ENCODE measurements at regions not wholly inside any gene's neighbourhood (a gene's known extent, or its start where the extent isn't known, plus 50 kb on each side); places are given as distances from the start of the nearest gene placed in this dataset.

DNA sequence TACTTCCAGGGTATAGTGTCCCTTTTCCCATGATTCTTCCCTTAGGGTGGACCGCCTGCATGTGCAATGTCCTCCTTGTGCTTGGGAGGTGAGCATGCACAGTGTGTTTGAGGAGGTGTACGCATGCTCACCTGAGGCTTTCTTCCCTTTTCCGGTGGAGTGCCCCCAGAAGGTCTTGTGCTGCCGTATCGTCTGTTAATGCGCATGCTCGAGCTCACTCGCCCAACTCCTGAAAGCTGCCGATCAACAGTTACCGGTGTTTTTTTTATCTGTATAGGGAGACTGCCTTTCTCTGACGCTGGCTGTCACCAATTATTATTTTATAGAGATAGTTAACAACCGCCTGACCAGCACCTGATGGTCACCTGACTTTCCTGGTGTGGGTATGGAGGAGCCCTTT is 458.8 kb upstream of the MEX3C start:
- TF ChIP-seq, protein P1, sequence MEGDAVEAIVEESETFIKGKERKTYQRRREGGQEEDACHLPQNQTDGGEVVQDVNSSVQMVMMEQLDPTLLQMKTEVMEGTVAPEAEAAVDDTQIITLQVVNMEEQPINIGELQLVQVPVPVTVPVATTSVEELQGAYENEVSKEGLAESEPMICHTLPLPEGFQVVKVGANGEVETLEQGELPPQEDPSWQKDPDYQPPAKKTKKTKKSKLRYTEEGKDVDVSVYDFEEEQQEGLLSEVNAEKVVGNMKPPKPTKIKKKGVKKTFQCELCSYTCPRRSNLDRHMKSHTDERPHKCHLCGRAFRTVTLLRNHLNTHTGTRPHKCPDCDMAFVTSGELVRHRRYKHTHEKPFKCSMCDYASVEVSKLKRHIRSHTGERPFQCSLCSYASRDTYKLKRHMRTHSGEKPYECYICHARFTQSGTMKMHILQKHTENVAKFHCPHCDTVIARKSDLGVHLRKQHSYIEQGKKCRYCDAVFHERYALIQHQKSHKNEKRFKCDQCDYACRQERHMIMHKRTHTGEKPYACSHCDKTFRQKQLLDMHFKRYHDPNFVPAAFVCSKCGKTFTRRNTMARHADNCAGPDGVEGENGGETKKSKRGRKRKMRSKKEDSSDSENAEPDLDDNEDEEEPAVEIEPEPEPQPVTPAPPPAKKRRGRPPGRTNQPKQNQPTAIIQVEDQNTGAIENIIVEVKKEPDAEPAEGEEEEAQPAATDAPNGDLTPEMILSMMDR (conservative IDR thresholded peaks at IDR 0.05) = no peak
- no peak for TF ChIP-seq ZFX (IDR thresholded peaks at IDR 0.05)

Measured in C4-2B (cell line).